IPS-18a (cell line): ENCODE measurements at regions not wholly inside any gene's neighbourhood (a gene's known extent, or its start where the extent isn't known, plus 50 kb on each side); places are given as distances from the start of the nearest gene placed in this dataset.

ENCODE experiments used
- H3K27ac ChIP-seq: one replicate; pipeline ENCODE4 v1.5.1; 2013; ENCODE audit warnings: low read length
- H3K27me3 ChIP-seq: one replicate; pipeline ENCODE4 v1.6.1; 2013; ENCODE audit warnings: mild to moderate bottlenecking, low read length; ENCODE audit not compliant: control insufficient read depth, insufficient read depth
- H3K36me3 ChIP-seq: one replicate; pipeline ENCODE4 v1.6.1; 2013; ENCODE audit warnings: low read depth, low read length; ENCODE audit not compliant: control insufficient read depth
- H3K4me1 ChIP-seq: one replicate; pipeline ENCODE4 v1.6.1; 2013; ENCODE audit warnings: low read depth, low read length; ENCODE audit not compliant: control insufficient read depth
- H3K4me3 ChIP-seq: one replicate; pipeline ENCODE4 v1.5.1; 2013; ENCODE audit warnings: low read length
- H3K9ac ChIP-seq: one replicate; pipeline ENCODE4 v1.6.1; 2013; ENCODE audit warnings: mild to moderate bottlenecking, low read length, moderate library complexity
- H3K9me3 ChIP-seq: one replicate; pipeline ENCODE4 v1.6.1; 2013; ENCODE audit warnings: low read depth, low read length; ENCODE audit not compliant: control insufficient read depth

GRCh38 chr2:104321796-104322349 lies 532.0 kb upstream of the POU3F3 start:
- Histone ChIP-seq H3K36me3 (no peaks in the 10 kb centered on the region), H3K27me3 (no peaks in the 10 kb centered on the region), H3K27ac (no peak overlapping the region), H3K4me1 (no peaks in the 10 kb centered on the region), H3K4me3 (no peak overlapping the region), H3K9ac (no peak overlapping the region), H3K9me3 (no peaks in the 10 kb centered on the region)

- H3K9me3 ChIP-seq = no peaks in the 10 kb centered on the region
- H3K4me1 ChIP-seq = peaks cover 3% of the 10 kb centered on the region
- no peak overlapping the region for H3K27ac ChIP-seq
- no peaks in the 10 kb centered on the region for H3K27me3 ChIP-seq
- H3K4me3 ChIP-seq = no peak overlapping the region
- no peaks in the 10 kb centered on the region for H3K36me3 ChIP-seq
- no peak overlapping the region for H3K9ac ChIP-seq
Measured at GRCh38 chr2:104332731-104333130, 521.2 kb upstream of the POU3F3 start.

DNA sequence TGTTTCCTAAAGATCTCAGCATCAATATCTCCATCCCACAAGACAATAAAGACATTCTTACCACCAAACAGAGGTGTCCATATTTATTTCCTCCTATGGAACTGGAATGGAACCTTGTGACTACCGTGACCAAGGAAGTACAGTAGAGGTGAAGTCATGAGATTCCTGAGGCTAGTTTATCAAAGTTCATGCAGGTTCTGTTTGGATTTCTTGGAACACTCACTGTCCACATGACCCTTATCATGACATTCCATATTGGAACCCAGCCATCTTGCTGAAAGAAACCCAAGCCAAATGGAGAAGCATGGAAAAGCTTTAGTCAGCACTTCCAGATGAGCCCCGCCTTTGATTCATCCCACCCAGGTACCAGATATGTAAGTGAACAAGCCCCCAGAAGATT lies 516.0 kb upstream of the POU3F3 start:
- Histone ChIP-seq H3K4me3 (no peak overlapping the region), H3K9me3 (no peaks in the 10 kb centered on the region), H3K9ac (no peak overlapping the region), H3K36me3 (no peaks in the 10 kb centered on the region), H3K27me3 (no peaks in the 10 kb centered on the region), H3K27ac (no peak overlapping the region), H3K4me1 (no peaks in the 10 kb centered on the region)

DNA sequence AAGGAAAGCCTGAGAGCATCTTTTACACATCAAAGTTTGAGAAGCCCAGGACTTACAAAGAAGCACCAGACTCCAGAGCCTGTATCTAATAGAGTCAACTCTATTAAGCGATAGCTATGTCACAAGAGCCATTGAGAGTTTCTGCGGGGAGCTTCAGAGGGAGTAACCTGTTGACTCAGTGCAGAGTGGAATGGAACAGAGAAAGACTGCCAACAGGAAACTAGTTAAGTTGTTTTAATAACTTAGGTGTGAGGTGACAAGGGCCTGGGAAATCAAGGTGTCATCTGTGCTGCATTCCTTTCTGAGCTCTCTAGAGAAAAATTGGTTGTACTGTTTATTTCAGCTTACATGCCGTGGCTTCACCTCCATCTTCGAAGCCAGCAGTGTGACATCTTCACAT lies 513.8 kb upstream of the POU3F3 start:
- Histone ChIP-seq H3K36me3 (no peaks in the 10 kb centered on the region), H3K9ac (no peak overlapping the region), H3K4me3 (no peak overlapping the region), H3K27ac (no peak overlapping the region), H3K4me1 (peaks cover 12% of the 10 kb centered on the region), H3K9me3 (no peaks in the 10 kb centered on the region), H3K27me3 (no peaks in the 10 kb centered on the region)

GRCh38 chr2:104340879-104341828 lies 512.8 kb upstream of the POU3F3 start:
- no peak overlapping the region for H3K27ac ChIP-seq
- H3K27me3 ChIP-seq = no peaks in the 10 kb centered on the region
- H3K4me3 ChIP-seq = no peak overlapping the region
- no peaks in the 10 kb centered on the region for H3K36me3 ChIP-seq
- no peaks in the 10 kb centered on the region for H3K9me3 ChIP-seq
- H3K9ac ChIP-seq = no peak overlapping the region
- H3K4me1 ChIP-seq = peaks cover 21% of the 10 kb centered on the region

- Histone ChIP-seq H3K27me3 (no peaks in the 10 kb centered on the region), H3K9ac (no peak overlapping the region), H3K4me1 (peaks cover 21% of the 10 kb centered on the region), H3K36me3 (no peaks in the 10 kb centered on the region), H3K9me3 (no peaks in the 10 kb centered on the region), H3K4me3 (no peak overlapping the region), H3K27ac (no peak overlapping the region)
Measured at GRCh38 chr2:104344306-104344705, 509.6 kb upstream of the POU3F3 start.

DNA sequence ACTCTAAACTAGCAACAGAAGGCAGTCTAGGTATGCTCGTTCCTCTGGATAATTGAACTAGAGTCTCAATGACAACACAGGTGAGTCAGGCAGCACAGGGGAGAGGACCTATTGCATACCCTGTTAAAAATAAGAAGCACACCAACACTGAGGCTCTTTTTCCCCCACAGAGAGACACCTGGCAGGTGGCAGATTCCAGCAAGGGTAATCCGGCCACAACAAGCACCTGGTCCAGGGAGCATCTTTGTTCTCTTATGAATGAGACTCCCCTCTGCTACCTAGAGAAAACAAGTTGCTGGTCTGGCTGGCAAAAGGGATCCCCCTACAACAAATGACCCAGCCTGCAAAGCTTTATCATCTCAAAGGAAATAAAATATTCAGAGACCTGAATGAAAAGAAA lies 508.9 kb upstream of the POU3F3 start:
- Histone ChIP-seq H3K36me3 (no peaks in the 10 kb centered on the region), H3K9ac (no peak overlapping the region), H3K27ac (peak overlapping the region; percentile 52), H3K27me3 (no peaks in the 10 kb centered on the region), H3K4me3 (no peak overlapping the region), H3K9me3 (no peaks in the 10 kb centered on the region), H3K4me1 (peaks cover 21% of the 10 kb centered on the region)

DNA sequence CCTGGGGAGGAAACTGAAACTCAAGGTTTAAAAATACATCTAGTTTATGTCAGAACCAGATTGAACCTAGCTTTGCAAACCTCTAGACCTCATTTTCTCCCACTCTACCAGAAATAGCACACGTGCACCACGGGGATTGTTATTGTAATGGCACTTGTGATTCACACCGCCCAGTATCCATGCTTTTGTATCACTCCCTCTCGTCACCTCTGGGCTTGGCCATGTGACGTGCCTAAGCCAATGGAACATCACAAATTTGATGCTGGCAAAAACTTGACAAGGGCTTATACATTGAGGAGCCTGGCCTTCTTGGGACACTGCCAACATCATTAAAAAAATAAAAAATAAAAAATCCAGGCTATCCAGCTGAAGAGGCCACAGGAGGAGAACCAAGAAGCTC lies 495.8 kb upstream of the POU3F3 start:
- H3K4me3 ChIP-seq = no peak overlapping the region
- no peak overlapping the region for H3K27ac ChIP-seq
- no peaks in the 10 kb centered on the region for H3K27me3 ChIP-seq
- H3K4me1 ChIP-seq = no peaks in the 10 kb centered on the region
- no peaks in the 10 kb centered on the region for H3K36me3 ChIP-seq
- no peaks in the 10 kb centered on the region for H3K9me3 ChIP-seq
- no peak overlapping the region for H3K9ac ChIP-seq

DNA sequence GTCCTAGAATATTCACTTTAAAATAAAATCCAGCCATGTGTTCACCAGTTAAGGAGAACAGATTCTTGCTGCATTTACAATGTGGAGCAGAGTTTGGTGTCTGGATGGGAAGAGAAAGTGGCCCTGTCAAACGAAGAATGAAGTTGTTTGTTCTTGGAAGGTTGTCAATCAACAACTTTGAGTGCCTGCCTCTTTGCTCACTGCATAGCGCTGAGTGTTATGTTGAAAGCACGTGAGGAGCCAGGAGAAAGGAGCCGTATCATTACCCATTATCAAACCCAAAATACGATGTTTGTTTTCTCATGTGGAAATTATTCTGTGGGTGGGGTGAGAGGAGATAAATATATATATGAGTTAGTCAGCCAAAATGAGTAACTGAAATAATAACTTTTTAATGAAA lies 492.5 kb upstream of the POU3F3 start:
- Histone ChIP-seq H3K36me3 (no peaks in the 10 kb centered on the region), H3K27me3 (no peaks in the 10 kb centered on the region), H3K9me3 (no peaks in the 10 kb centered on the region), H3K9ac (no peak overlapping the region), H3K4me3 (no peak overlapping the region), H3K4me1 (no peaks in the 10 kb centered on the region), H3K27ac (no peak overlapping the region)

GRCh38 chr2:104368089-104368488 lies 485.8 kb upstream of the POU3F3 start:
- Histone ChIP-seq H3K36me3 (no peaks in the 10 kb centered on the region), H3K9me3 (no peaks in the 10 kb centered on the region), H3K9ac (no peak overlapping the region), H3K27ac (no peak overlapping the region), H3K27me3 (no peaks in the 10 kb centered on the region), H3K4me1 (peaks cover 10% of the 10 kb centered on the region), H3K4me3 (no peak overlapping the region)

DNA sequence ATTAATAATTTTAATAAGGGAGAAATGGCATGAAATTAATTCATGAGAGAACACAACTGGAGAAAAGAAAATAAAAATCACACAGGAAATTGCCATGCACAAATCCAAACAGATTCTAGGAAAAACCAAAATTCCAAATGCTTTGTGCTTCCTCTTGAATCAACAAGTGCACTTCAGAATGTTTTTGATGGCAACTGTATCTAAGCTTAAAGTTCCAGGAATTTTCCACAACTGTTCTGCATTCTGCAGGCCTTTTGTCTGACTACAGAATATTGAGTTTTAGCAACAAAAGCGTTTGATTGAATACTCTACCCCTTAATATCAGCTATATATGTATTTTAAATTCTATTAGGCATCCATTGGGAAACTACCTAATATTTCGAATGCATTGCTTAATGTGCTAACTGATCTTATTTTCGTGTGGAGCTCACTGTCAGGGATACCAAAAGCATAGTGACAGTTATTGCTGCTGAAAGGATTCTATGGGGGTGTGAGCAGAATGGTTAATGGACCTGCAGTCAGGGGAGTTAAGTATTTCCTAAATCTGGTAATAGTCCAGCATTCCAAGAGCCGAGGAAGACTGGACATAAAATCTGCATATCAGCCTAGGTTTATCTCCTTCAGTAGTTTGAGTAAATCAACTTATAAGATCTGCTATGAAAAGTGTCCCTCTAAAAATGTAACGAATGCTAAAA lies 482.7 kb upstream of the POU3F3 start:
- H3K4me3 ChIP-seq = no peak overlapping the region
- H3K36me3 ChIP-seq = no peaks in the 10 kb centered on the region
- H3K27me3 ChIP-seq = no peaks in the 10 kb centered on the region
- peaks cover 14% of the 10 kb centered on the region for H3K4me1 ChIP-seq
- H3K9me3 ChIP-seq = no peaks in the 10 kb centered on the region
- no peak overlapping the region for H3K9ac ChIP-seq
- H3K27ac ChIP-seq = no peak overlapping the region
